ENCODE measurements at regions not wholly inside any gene's neighbourhood (a gene's known extent, or its start where the extent isn't known, plus 50 kb on each side); places are given as distances from the start of the nearest gene placed in this dataset.

DNA sequence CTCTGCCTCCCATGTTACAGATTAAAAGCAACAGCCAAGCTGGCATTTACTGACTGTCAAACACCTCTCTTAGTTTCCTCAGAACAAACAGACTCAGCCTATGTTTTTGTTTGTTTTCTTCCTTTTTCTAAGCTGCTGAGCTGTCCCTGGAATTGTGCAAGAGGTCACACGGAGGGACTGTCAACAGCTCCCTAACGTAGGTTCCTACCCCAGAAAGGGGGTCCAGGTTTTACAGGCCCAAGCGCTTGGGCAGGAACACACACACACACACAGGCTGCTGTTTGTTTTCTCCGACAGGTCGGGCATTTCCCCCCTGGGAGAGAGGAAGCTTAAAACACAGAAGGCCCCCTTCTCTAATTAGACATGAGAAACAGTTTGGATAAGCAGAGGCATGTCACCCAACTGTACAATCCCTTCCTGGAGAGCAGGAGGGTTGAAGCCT is 739.6 kb upstream of the TBX3 start:
- TF ChIP-seq POLR2A (IDR thresholded peaks at IDR 0.05) = no peak
- TF ChIP-seq, protein P1, sequence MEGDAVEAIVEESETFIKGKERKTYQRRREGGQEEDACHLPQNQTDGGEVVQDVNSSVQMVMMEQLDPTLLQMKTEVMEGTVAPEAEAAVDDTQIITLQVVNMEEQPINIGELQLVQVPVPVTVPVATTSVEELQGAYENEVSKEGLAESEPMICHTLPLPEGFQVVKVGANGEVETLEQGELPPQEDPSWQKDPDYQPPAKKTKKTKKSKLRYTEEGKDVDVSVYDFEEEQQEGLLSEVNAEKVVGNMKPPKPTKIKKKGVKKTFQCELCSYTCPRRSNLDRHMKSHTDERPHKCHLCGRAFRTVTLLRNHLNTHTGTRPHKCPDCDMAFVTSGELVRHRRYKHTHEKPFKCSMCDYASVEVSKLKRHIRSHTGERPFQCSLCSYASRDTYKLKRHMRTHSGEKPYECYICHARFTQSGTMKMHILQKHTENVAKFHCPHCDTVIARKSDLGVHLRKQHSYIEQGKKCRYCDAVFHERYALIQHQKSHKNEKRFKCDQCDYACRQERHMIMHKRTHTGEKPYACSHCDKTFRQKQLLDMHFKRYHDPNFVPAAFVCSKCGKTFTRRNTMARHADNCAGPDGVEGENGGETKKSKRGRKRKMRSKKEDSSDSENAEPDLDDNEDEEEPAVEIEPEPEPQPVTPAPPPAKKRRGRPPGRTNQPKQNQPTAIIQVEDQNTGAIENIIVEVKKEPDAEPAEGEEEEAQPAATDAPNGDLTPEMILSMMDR (IDR thresholded peaks at IDR 0.05 in 4 of 5, conservative IDR thresholded peaks at IDR 0.05 in 1 of 5) = no peak

Measured in gastrocnemius medialis (tissue), 4 donors.